HG03025 (cell line): ENCODE measurements at regions not wholly inside any gene's neighbourhood (a gene's known extent, or its start where the extent isn't known, plus 50 kb on each side); places are given as distances from the start of the nearest gene placed in this dataset.
"Not testable (repeated sequence)": the region's sequence is repeated elsewhere in the genome, so short reads cannot be mapped to it uniquely, and the experiment has no call there.

Experiments used
- ATAC-seq: cut with Tn5 transposase; IDR thresholded peaks from one replicate; pipeline ENCODE4 v1.9.1; 2021; ENCODE audit warnings: mild to moderate bottlenecking, moderate library complexity; ENCODE audit not compliant: unreplicated experiment, low FRiP score

- ATAC-seq = not testable (repeated sequence)
Observed at GRCh38 chr17:26936645-26937044, 357.3 kb upstream of the WSB1 start.

GRCh38 chr17:26937750-26938322, 356.1 kb upstream of the WSB1 start:
- ATAC-seq = not testable (repeated sequence)

GRCh38 chr17:26939755-26940154, 354.2 kb upstream of the WSB1 start:
- ATAC-seq = not testable (repeated sequence)

- ATAC-seq = not testable (repeated sequence)
Observed at GRCh38 chr17:26940587-26940986, 353.3 kb upstream of the WSB1 start.

- no peak for ATAC-seq
Observed at GRCh38 chr17:26962255-26963162, 331.4 kb upstream of the WSB1 start.

- no peak for ATAC-seq
Observed at GRCh38 chr17:26963163-26963503, 330.8 kb upstream of the WSB1 start.

GRCh38 chr17:26965898-26966624, 327.9 kb upstream of the WSB1 start:
- ATAC-seq = not testable (repeated sequence)

GRCh38 chr17:26966625-26967179, 327.2 kb upstream of the WSB1 start:
- ATAC-seq = not testable (repeated sequence)

GRCh38 chr17:26981845-26982425, 312.0 kb upstream of the WSB1 start:
- ATAC-seq = not testable (repeated sequence)

GRCh38 chr17:26982563-26982962, 311.4 kb upstream of the WSB1 start:
- ATAC-seq = not testable (repeated sequence)

GRCh38 chr17:26987851-26988250, 306.1 kb upstream of the WSB1 start:
- not testable (repeated sequence) for ATAC-seq

GRCh38 chr17:26994648-26995047, 299.3 kb upstream of the WSB1 start:
- ATAC-seq = not testable (repeated sequence)

GRCh38 chr17:26996146-26996916, 297.6 kb upstream of the WSB1 start:
- ATAC-seq = not testable (repeated sequence)

- ATAC-seq = not testable (repeated sequence)
Observed at GRCh38 chr17:27007734-27008531, 286.0 kb upstream of the WSB1 start.

GRCh38 chr17:27009087-27009486, 284.8 kb upstream of the WSB1 start:
- no peak for ATAC-seq

- ATAC-seq = not testable (repeated sequence)
Observed at GRCh38 chr17:27010138-27010537, 283.8 kb upstream of the WSB1 start.

GRCh38 chr17:27030552-27030951, 263.4 kb upstream of the WSB1 start:
- not testable (repeated sequence) for ATAC-seq

GRCh38 chr17:27038676-27039075, 255.2 kb upstream of the WSB1 start:
- ATAC-seq = no peak

- ATAC-seq = not testable (repeated sequence)
Observed at GRCh38 chr17:27045039-27045438, 248.9 kb upstream of the WSB1 start.
